GM23248 (cell line): ENCODE measurements at regions not wholly inside any gene's neighbourhood (a gene's known extent, or its start where the extent isn't known, plus 50 kb on each side); places are given as distances from the start of the nearest gene placed in this dataset.

Source experiments
- DNase-seq: peaks from one replicate; pipeline ENCODE4 v3.0.0-alpha.2; 2015
- H2AFZ ChIP-seq: fragments of 200-600 bp; sonication (generic); 2 replicates; pipeline ENCODE4 v1.6.1; 2016; ENCODE audit warnings: antibody characterized with exemption
- H3F3A ChIP-seq: fragments of 200-600 bp; sonication (generic); 2 replicates; pipeline ENCODE4 v1.6.1; 2016; ENCODE audit warnings: mild to moderate bottlenecking, antibody characterized with exemption, mixed run types; ENCODE audit not compliant: insufficient read depth
- H3K27ac ChIP-seq: fragments of 200-600 bp; sonication (generic); 2 replicates; pipeline ENCODE4 v1.5.1; 2016; ENCODE audit warnings: mild to moderate bottlenecking
- H3K27me3 ChIP-seq: fragments of 200-600 bp; sonication (generic); replicated peaks from 2 replicates; pipeline ENCODE4 v1.6.1; 2016; ENCODE audit warnings: mild to moderate bottlenecking; ENCODE audit not compliant: insufficient read depth
- H3K36me3 ChIP-seq: fragments of 200-600 bp; sonication (generic); 2 replicates; pipeline ENCODE4 v1.6.1; 2016; ENCODE audit warnings: low read depth, mild to moderate bottlenecking
- H3K4me1 ChIP-seq: fragments of 200-600 bp; sonication (generic); 2 replicates; pipeline ENCODE4 v1.6.1; 2016; ENCODE audit warnings: mild to moderate bottlenecking; ENCODE audit not compliant: insufficient read depth
- H3K4me2 ChIP-seq: fragments of 200-600 bp; sonication (generic); one replicate; pipeline ENCODE4 v1.6.1; 2016; ENCODE audit warnings: mild to moderate bottlenecking; ENCODE audit not compliant: unreplicated experiment
- H3K4me3 ChIP-seq: fragments of 200-600 bp; sonication (generic); 2 replicates; pipeline ENCODE4 v1.5.1; 2016; ENCODE audit warnings: mild to moderate bottlenecking
- H3K79me2 ChIP-seq: fragments of 200-600 bp; sonication (generic); 2 replicates; pipeline ENCODE4 v1.6.1; 2016; ENCODE audit warnings: mild to moderate bottlenecking; ENCODE audit not compliant: insufficient read depth
- H3K9ac ChIP-seq: fragments of 200-600 bp; sonication (generic); 2 replicates; pipeline ENCODE4 v1.6.1; 2016; ENCODE audit warnings: mild to moderate bottlenecking
- H3K9me2 ChIP-seq: fragments of 200-600 bp; sonication (generic); 2 replicates; pipeline ENCODE4 v1.6.1; 2016; ENCODE audit warnings: mixed run types, mild to moderate bottlenecking, moderate library complexity; ENCODE audit not compliant: insufficient read depth
- H3K9me3 ChIP-seq: fragments of 200-600 bp; sonication (generic); one replicate; pipeline ENCODE4 v1.6.1; 2017; ENCODE audit warnings: low read depth
- H4K20me1 ChIP-seq: fragments of 200-600 bp; sonication (generic); 2 replicates; pipeline ENCODE4 v1.6.0; 2016; ENCODE audit not compliant: insufficient read depth
- EZH2 ChIP-seq: fragments of 200-600 bp; sonication (generic); IDR thresholded peaks from 2 replicates; pipeline ENCODE4 v1.6.1; 2018; ENCODE audit warnings: antibody characterized with exemption, mild to moderate bottlenecking; ENCODE audit not compliant: insufficient read depth, poor library complexity, severe bottlenecking
- EZH2phosphoT487 ChIP-seq: fragments of 200-600 bp; sonication (generic); IDR thresholded peaks from 2 replicates; pipeline ENCODE4 v1.6.1; 2018; ENCODE audit warnings: antibody characterized with exemption, moderate library complexity, mild to moderate bottlenecking, low read depth; ENCODE audit not compliant: insufficient read depth
- WGBS, 2 experiments: methylation state at CpG; one replicate each; pipeline ENCODE4 v1.1.6; 2015 to 2017; ENCODE audit warnings: low lambda C conversion rate in 2 of 2, low coverage in 1 of 2; ENCODE audit errors: missing lambda C conversion rate in 2 of 2; 5-methylcytosine and 5-hydroxymethylcytosine counted together
- in situ Hi-C: fragments of 300-500 bp; cut with MboI; formaldehyde crosslinking; loops from 2 replicates; pipeline ENCODE4 v1.15.0; 2020

DNA sequence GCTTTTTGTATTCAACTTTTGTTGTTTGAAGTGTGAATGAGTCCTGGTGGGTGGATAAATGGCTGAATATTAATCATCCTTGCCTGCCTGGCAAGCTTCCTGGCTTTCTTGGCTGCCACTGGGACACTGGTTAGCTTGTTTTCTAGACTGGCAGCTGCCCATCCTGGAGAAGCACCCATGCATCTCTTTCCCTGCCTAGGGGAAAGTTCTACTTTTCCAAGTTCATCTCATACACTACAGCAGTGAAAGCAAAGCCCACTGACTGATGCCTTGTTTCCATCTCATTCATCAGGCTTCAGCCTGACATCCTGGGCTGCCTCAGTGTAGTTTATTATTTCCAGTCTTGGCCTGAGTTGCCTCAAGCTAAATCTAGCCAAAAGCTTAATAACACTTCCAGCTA lies 244.8 kb downstream of the PCDH20 start:
- Histone ChIP-seq H2AFZ (no peak overlapping the region), H3K4me2 (no peak overlapping the region), H3K4me3 (no peak overlapping the region), H3K9ac (no peak overlapping the region), H3K9me3 (no peaks in the 10 kb centered on the region), H3K4me1 (no peaks in the 10 kb centered on the region), H3K36me3 (no peaks in the 10 kb centered on the region), H3K27me3 (no peaks in the 10 kb centered on the region), H4K20me1 (no peaks in the 10 kb centered on the region), H3F3A (no peaks in the 10 kb centered on the region), H3K27ac (no peak overlapping the region), H3K9me2 (no peaks in the 10 kb centered on the region), H3K79me2 (no peaks in the 10 kb centered on the region)
- TF ChIP-seq EZH2: no peak
- no peak for TF ChIP-seq EZH2phosphoT487
- in situ Hi-C loops: no loop called here
- DNase-seq: no peak

DNA sequence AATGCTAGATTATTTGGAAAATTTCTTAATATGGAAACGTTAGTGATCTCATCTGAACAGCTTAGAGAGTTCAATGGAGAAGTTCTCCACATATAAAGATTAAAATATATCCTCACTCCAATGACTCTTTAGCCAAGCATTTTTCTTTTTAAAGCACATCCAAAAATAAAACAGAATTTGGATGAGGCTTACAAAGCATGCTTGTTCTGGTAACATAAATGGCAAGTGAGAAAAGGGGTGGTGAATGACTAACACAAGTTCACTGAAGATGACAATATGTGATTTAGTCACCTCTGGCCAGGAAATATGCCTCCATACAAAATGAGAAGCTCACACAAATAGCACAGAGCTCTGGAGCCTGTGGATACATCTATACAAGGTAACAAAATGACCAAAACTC lies 253.0 kb downstream of the PCDH20 start:
- no peak overlapping the region for H2AFZ ChIP-seq
- no peak overlapping the region for H3K4me2 ChIP-seq
- H3K9ac ChIP-seq: no peak overlapping the region
- WGBS, 2 experiments: 0 to 7% methylated on average over 1 of the region's 1 CpG
- no peaks in the 10 kb centered on the region for H3K79me2 ChIP-seq
- no peaks in the 10 kb centered on the region for H3F3A ChIP-seq
- no peak overlapping the region for H3K27ac ChIP-seq
- in situ Hi-C loops: no loop called here
- no peaks in the 10 kb centered on the region for H3K9me2 ChIP-seq
- DNase-seq: no peak
- no peak for TF ChIP-seq EZH2
- TF ChIP-seq EZH2phosphoT487: no peak
- no peak overlapping the region for H3K4me3 ChIP-seq
- H3K9me3 ChIP-seq: no peaks in the 10 kb centered on the region
- H3K4me1 ChIP-seq: no peaks in the 10 kb centered on the region
- H3K27me3 ChIP-seq: no peaks in the 10 kb centered on the region
- no peaks in the 10 kb centered on the region for H3K36me3 ChIP-seq
- H4K20me1 ChIP-seq: no peaks in the 10 kb centered on the region

DNA sequence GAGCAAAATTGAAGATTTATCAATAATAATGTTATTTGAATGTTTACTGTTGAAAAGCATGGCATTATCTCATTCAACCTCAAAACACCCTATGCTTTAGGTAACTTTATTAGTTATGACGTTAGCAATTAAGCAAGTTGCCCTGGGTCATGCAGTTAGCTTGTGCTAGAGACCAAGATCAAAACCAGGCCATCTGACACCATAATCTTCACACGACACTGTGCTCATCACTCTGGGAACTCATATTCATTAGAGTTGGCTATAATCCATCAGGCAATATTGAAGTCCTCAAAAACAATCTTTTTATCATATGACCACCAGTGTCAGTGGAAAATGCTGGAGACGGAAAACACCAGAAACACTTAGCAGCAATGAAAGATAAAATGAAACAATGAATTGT lies 253.5 kb downstream of the PCDH20 start:
- Histone ChIP-seq H3K36me3 (no peaks in the 10 kb centered on the region), H3K4me2 (no peak overlapping the region), H3K27me3 (no peaks in the 10 kb centered on the region), H3K9me3 (no peaks in the 10 kb centered on the region), H3F3A (no peaks in the 10 kb centered on the region), H3K4me3 (no peak overlapping the region), H3K4me1 (no peaks in the 10 kb centered on the region), H4K20me1 (no peaks in the 10 kb centered on the region), H3K27ac (no peak overlapping the region), H3K9me2 (no peaks in the 10 kb centered on the region), H3K9ac (no peak overlapping the region), H2AFZ (no peak overlapping the region), H3K79me2 (no peaks in the 10 kb centered on the region)
- in situ Hi-C loops: no loop called here
- WGBS, 2 experiments: 10 to 12% methylated on average over 3 of the region's 3 CpGs
- TF ChIP-seq EZH2 (no peak), EZH2phosphoT487 (no peak)
- DNase-seq: no peak

DNA sequence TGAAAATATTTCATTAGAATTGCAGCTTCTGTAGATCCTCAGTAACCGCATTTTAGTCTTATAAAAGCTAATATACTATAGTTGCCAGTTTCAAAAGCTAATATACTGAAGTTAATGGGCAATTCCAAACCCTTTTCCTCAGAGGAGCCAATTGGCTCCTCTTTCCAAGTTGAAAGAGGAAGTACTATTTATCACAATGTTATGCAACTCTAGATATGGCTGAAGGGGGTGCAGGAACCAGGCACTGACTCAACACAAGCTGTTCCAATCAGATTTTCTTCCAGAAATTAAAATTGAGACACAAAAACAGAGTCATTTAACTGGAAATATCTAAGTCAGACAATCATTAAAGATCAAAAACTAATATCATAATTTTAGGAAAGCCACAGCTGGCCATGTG lies 258.9 kb downstream of the PCDH20 start:
- no peaks in the 10 kb centered on the region for H3K79me2 ChIP-seq
- no peaks in the 10 kb centered on the region for H3K9me3 ChIP-seq
- no peaks in the 10 kb centered on the region for H3F3A ChIP-seq
- H3K4me3 ChIP-seq: no peak overlapping the region
- DNase-seq: no peak
- H3K9me2 ChIP-seq: no peaks in the 10 kb centered on the region
- no peak overlapping the region for H3K4me2 ChIP-seq
- no peaks in the 10 kb centered on the region for H3K4me1 ChIP-seq
- no peaks in the 10 kb centered on the region for H4K20me1 ChIP-seq
- WGBS, 2 experiments: 14 to 33% methylated on average over 1 of the region's 1 CpG
- in situ Hi-C loops: no loop called here
- no peak overlapping the region for H3K27ac ChIP-seq
- no peak for TF ChIP-seq EZH2phosphoT487
- no peaks in the 10 kb centered on the region for H3K36me3 ChIP-seq
- H3K9ac ChIP-seq: no peak overlapping the region
- H2AFZ ChIP-seq: no peak overlapping the region
- H3K27me3 ChIP-seq: no peaks in the 10 kb centered on the region

DNA sequence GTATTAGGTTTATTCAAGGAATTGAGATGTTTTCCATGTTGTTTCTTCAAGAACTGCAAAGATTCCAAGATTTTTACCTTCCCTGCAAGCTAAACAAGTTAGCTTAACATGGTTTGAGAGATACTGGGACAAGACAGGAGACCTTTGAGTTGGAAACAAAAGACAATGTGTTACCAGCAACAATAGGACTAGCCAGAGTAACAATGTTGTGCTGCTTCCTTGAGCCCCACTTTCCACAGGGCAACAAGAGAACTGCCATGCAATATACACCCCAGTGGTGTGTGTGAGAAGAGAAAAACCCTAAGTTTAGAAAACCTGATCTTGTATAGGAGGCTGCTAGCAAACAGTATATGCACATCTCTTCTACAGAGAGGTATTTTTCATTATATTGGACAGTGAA lies 264.6 kb downstream of the PCDH20 start:
- Histone ChIP-seq H3K4me2 (no peak overlapping the region), H3K9me2 (no peaks in the 10 kb centered on the region), H3K36me3 (no peaks in the 10 kb centered on the region), H3K27ac (no peak overlapping the region), H4K20me1 (no peaks in the 10 kb centered on the region), H3F3A (no peaks in the 10 kb centered on the region), H3K9me3 (no peaks in the 10 kb centered on the region), H3K27me3 (no peaks in the 10 kb centered on the region), H3K9ac (no peak overlapping the region), H3K79me2 (no peaks in the 10 kb centered on the region), H3K4me3 (no peak overlapping the region), H2AFZ (no peak overlapping the region), H3K4me1 (no peaks in the 10 kb centered on the region)
- no peak for DNase-seq
- no peak for TF ChIP-seq EZH2
- TF ChIP-seq EZH2phosphoT487: no peak
- in situ Hi-C loops: no loop called here
